ENCODE measurements at regions not wholly inside any gene's neighbourhood (a gene's known extent, or its start where the extent isn't known, plus 50 kb on each side); places are given as distances from the start of the nearest gene placed in this dataset.

- in situ Hi-C loops (cut with MboI), result no loop called here
- DNase-seq, result no peak
- Histone ChIP-seq H3K4me3 (no peak overlapping the region), H3K9me3 (ENCODE audit: low read depth) (no peaks in the 10 kb centered on the region), H2AFZ (no peak overlapping the region), H3K27me3 (replicated peaks; ENCODE audit: insufficient read depth) (no peaks in the 10 kb centered on the region), H3K9me2 (ENCODE audit: insufficient read depth) (no peaks in the 10 kb centered on the region), H3K9ac (no peak overlapping the region), H3K36me3 (ENCODE audit: low read depth) (no peaks in the 10 kb centered on the region), H3K4me1 (ENCODE audit: insufficient read depth) (no peaks in the 10 kb centered on the region), H4K20me1 (ENCODE audit: insufficient read depth) (no peaks in the 10 kb centered on the region), H3K4me2 (ENCODE audit: unreplicated experiment) (no peak overlapping the region), H3K27ac (no peak overlapping the region), H3K79me2 (ENCODE audit: insufficient read depth) (no peaks in the 10 kb centered on the region), H3F3A (ENCODE audit: insufficient read depth) (no peaks in the 10 kb centered on the region)
- TF ChIP-seq EZH2phosphoT487 (IDR thresholded peaks at IDR 0.05; ENCODE audit: insufficient read depth, low read depth) (no peak), EZH2 (IDR thresholded peaks at IDR 0.05; ENCODE audit: insufficient read depth, poor library complexity, severe bottlenecking) (no peak)
- 38 to 45% methylated on average over 2 of the region's 2 CpGs for WGBS, 2 experiments (ENCODE audit: low coverage in 1 of 2, low lambda C conversion rate in 2 of 2, missing lambda C conversion rate in 2 of 2)
Observed at GRCh38 chr5:164179406-164179805, 674.0 kb downstream of the MAT2B start.

- H3F3A ChIP-seq (ENCODE audit: insufficient read depth), result no peaks in the 10 kb centered on the region
- no peak overlapping the region for H3K9ac ChIP-seq
- no peak overlapping the region for H3K4me3 ChIP-seq
- H2AFZ ChIP-seq, result no peak overlapping the region
- in situ Hi-C loops (cut with MboI), result no loop called here
- TF ChIP-seq EZH2phosphoT487 (IDR thresholded peaks at IDR 0.05; ENCODE audit: insufficient read depth, low read depth) (no peak), EZH2 (IDR thresholded peaks at IDR 0.05; ENCODE audit: insufficient read depth, poor library complexity, severe bottlenecking) (no peak)
- no peaks in the 10 kb centered on the region for H3K27me3 ChIP-seq (replicated peaks; ENCODE audit: insufficient read depth)
- no peaks in the 10 kb centered on the region for H4K20me1 ChIP-seq (ENCODE audit: insufficient read depth)
- no peak overlapping the region for H3K27ac ChIP-seq
- H3K4me2 ChIP-seq (ENCODE audit: unreplicated experiment), result no peak overlapping the region
- no peaks in the 10 kb centered on the region for H3K4me1 ChIP-seq (ENCODE audit: insufficient read depth)
- no peaks in the 10 kb centered on the region for H3K79me2 ChIP-seq (ENCODE audit: insufficient read depth)
- H3K9me2 ChIP-seq (ENCODE audit: insufficient read depth), result no peaks in the 10 kb centered on the region
- H3K36me3 ChIP-seq (ENCODE audit: low read depth), result no peaks in the 10 kb centered on the region
- WGBS, 2 experiments (ENCODE audit: low coverage in 1 of 2, low lambda C conversion rate in 2 of 2, missing lambda C conversion rate in 2 of 2), result 15 to 32% methylated on average over 1 of the region's 1 CpG
- no peaks in the 10 kb centered on the region for H3K9me3 ChIP-seq (ENCODE audit: low read depth)
- DNase-seq, result no peak
Observed at GRCh38 chr5:164181604-164182003, 676.2 kb downstream of the MAT2B start.

GRCh38 chr5:164184158-164184557, 678.7 kb downstream of the MAT2B start:
- Histone ChIP-seq H3K27ac (no peak overlapping the region), H3K4me3 (no peak overlapping the region), H3K4me1 (ENCODE audit: insufficient read depth) (no peaks in the 10 kb centered on the region), H3K79me2 (ENCODE audit: insufficient read depth) (no peaks in the 10 kb centered on the region), H3K27me3 (replicated peaks; ENCODE audit: insufficient read depth) (no peaks in the 10 kb centered on the region), H3K36me3 (ENCODE audit: low read depth) (no peaks in the 10 kb centered on the region), H3K9me2 (ENCODE audit: insufficient read depth) (no peaks in the 10 kb centered on the region), H4K20me1 (ENCODE audit: insufficient read depth) (no peaks in the 10 kb centered on the region), H2AFZ (no peak overlapping the region), H3K4me2 (ENCODE audit: unreplicated experiment) (no peak overlapping the region), H3K9me3 (ENCODE audit: low read depth) (no peaks in the 10 kb centered on the region), H3K9ac (no peak overlapping the region), H3F3A (ENCODE audit: insufficient read depth) (no peaks in the 10 kb centered on the region)
- DNase-seq, result no peak
- TF ChIP-seq EZH2phosphoT487 (IDR thresholded peaks at IDR 0.05; ENCODE audit: insufficient read depth, low read depth), result no peak
- no peak for TF ChIP-seq EZH2 (IDR thresholded peaks at IDR 0.05; ENCODE audit: insufficient read depth, poor library complexity, severe bottlenecking)
- 5 to 17% methylated on average over 3 of the region's 3 CpGs for WGBS, 2 experiments (ENCODE audit: low coverage in 1 of 2, low lambda C conversion rate in 2 of 2, missing lambda C conversion rate in 2 of 2)
- in situ Hi-C loops (cut with MboI), result no loop called here

- no peak overlapping the region for H3K4me2 ChIP-seq (ENCODE audit: unreplicated experiment)
- H3K27me3 ChIP-seq (replicated peaks; ENCODE audit: insufficient read depth), result no peaks in the 10 kb centered on the region
- no peaks in the 10 kb centered on the region for H3K36me3 ChIP-seq (ENCODE audit: low read depth)
- in situ Hi-C loops (cut with MboI), result no loop called here
- no peak overlapping the region for H2AFZ ChIP-seq
- H3K9me3 ChIP-seq (ENCODE audit: low read depth), result no peaks in the 10 kb centered on the region
- no peak overlapping the region for H3K4me3 ChIP-seq
- no peaks in the 10 kb centered on the region for H3F3A ChIP-seq (ENCODE audit: insufficient read depth)
- no peak for TF ChIP-seq EZH2phosphoT487 (IDR thresholded peaks at IDR 0.05; ENCODE audit: insufficient read depth, low read depth)
- no peak for TF ChIP-seq EZH2 (IDR thresholded peaks at IDR 0.05; ENCODE audit: insufficient read depth, poor library complexity, severe bottlenecking)
- H3K9ac ChIP-seq, result no peak overlapping the region
- H3K4me1 ChIP-seq (ENCODE audit: insufficient read depth), result no peaks in the 10 kb centered on the region
- DNase-seq, result no peak
- WGBS, 2 experiments (ENCODE audit: low coverage in 1 of 2, low lambda C conversion rate in 2 of 2, missing lambda C conversion rate in 2 of 2), result 29 to 39% methylated on average over 5 of the region's 5 CpGs
- H3K9me2 ChIP-seq (ENCODE audit: insufficient read depth), result no peaks in the 10 kb centered on the region
- no peak overlapping the region for H3K27ac ChIP-seq
- H3K79me2 ChIP-seq (ENCODE audit: insufficient read depth), result no peaks in the 10 kb centered on the region
- H4K20me1 ChIP-seq (ENCODE audit: insufficient read depth), result no peaks in the 10 kb centered on the region
Observed at GRCh38 chr5:164185000-164185399, 679.6 kb downstream of the MAT2B start.

GRCh38 chr5:164186550-164186949, 681.1 kb downstream of the MAT2B start:
- 9 to 11% methylated on average over 3 of the region's 3 CpGs for WGBS, 2 experiments (ENCODE audit: low coverage in 1 of 2, low lambda C conversion rate in 2 of 2, missing lambda C conversion rate in 2 of 2)
- Histone ChIP-seq H2AFZ (no peak overlapping the region), H3K4me1 (ENCODE audit: insufficient read depth) (no peaks in the 10 kb centered on the region), H3K79me2 (ENCODE audit: insufficient read depth) (no peaks in the 10 kb centered on the region), H4K20me1 (ENCODE audit: insufficient read depth) (no peaks in the 10 kb centered on the region), H3K9me3 (ENCODE audit: low read depth) (no peaks in the 10 kb centered on the region), H3F3A (ENCODE audit: insufficient read depth) (no peaks in the 10 kb centered on the region), H3K4me2 (ENCODE audit: unreplicated experiment) (no peak overlapping the region), H3K27me3 (replicated peaks; ENCODE audit: insufficient read depth) (no peaks in the 10 kb centered on the region), H3K9me2 (ENCODE audit: insufficient read depth) (no peaks in the 10 kb centered on the region), H3K4me3 (no peak overlapping the region), H3K36me3 (ENCODE audit: low read depth) (no peaks in the 10 kb centered on the region), H3K27ac (no peak overlapping the region), H3K9ac (no peak overlapping the region)
- DNase-seq, result no peak
- TF ChIP-seq EZH2 (IDR thresholded peaks at IDR 0.05; ENCODE audit: insufficient read depth, poor library complexity, severe bottlenecking) (no peak), EZH2phosphoT487 (IDR thresholded peaks at IDR 0.05; ENCODE audit: insufficient read depth, low read depth) (no peak)
- in situ Hi-C loops (cut with MboI), result no loop called here
